GM19455 (cell line): ENCODE measurements at regions not wholly inside any gene's neighbourhood (a gene's known extent, or its start where the extent isn't known, plus 50 kb on each side); places are given as distances from the start of the nearest gene placed in this dataset.

Experiments
- ATAC-seq: cut with Tn5 transposase; IDR thresholded peaks from one replicate; pipeline ENCODE4 v1.9.1; 2021; ENCODE audit not compliant: unreplicated experiment

DNA sequence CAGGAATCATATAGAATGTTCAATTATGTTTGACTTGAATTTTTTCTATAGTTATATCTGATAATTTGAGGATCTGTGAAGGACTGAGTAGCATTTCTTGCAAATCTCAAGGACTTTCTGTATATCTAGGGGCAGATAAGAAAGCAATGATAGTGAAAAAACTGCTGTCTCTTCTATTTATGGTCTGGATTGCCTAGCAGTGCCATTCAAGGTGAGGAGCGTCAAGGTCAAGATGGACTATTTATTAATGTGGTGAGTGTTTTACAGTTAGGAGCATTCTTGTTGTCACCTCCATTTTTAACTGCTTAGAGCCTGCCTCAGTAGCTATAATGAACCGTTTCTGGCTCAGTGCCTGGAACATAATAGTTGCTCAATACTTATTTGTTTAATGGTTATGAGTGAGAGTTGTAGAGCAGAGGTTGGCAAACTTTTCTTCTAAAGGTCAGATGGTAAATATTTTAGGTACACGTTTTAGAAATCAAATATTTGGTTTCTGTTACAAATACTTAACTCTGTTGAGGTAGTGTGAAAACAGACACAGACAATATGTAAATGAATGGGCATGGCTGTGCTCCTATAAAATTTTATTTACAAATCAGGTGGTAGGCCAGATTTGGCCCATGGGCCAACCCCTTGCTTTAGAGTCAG is 523.2 kb upstream of the IGFBP7 start:
- ATAC-seq, result no peak

DNA sequence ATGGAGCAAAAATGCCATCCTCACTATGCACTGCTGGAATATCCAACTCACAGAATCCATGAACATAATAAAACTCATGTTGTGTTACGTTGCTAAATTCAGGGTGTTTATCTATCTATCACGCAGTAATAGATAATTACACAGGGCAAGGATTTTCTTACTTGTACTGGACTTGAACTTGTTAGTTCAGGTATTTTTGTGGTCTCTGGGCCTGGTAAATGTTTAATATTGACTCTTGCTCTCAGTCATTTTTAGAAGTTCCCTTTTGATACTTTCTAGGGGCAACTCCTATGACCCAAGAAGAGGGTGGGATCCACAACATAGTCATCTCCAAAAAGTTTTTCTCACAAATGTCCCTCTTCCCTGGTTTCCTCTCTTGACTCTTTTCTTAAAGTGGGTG is 522.4 kb upstream of the IGFBP7 start:
- no peak for ATAC-seq

DNA sequence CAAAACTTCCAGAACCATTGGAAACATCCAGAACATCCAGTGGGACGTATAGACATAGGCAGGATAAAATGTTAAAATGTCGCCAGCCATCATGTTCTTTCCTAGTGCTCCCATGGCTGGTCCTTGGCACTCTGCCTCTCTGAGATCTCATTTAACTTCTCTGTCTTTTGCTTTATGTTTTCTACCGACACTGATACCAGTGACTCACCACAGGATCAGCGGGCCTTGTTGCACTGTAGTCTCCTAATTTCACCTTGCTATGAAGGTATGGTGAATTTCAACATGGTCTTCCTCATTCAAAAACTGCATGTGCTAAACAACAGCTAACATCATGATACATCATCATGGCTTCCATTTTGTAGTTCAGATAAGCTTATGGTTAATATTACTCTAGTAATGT is 521.0 kb upstream of the IGFBP7 start:
- no peak for ATAC-seq

DNA sequence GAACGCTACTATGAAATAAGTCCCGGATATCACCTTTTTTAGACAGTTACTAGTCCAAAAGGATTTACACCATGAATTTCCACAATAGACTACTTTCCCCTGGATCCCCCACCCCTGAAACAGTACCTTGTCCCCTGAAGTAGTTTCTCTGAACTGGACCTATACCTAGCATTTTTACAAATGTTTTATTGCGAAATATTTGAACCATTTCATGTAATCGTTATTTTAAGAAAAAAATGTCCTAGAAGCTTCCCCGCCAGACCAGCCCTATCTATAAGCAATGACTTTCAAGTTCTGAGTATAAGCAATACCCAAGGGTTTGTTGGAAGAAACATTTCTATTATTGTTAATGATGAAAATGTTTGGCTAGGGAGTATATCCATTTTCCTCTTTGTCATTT is 517.8 kb upstream of the IGFBP7 start:
- no peak for ATAC-seq

DNA sequence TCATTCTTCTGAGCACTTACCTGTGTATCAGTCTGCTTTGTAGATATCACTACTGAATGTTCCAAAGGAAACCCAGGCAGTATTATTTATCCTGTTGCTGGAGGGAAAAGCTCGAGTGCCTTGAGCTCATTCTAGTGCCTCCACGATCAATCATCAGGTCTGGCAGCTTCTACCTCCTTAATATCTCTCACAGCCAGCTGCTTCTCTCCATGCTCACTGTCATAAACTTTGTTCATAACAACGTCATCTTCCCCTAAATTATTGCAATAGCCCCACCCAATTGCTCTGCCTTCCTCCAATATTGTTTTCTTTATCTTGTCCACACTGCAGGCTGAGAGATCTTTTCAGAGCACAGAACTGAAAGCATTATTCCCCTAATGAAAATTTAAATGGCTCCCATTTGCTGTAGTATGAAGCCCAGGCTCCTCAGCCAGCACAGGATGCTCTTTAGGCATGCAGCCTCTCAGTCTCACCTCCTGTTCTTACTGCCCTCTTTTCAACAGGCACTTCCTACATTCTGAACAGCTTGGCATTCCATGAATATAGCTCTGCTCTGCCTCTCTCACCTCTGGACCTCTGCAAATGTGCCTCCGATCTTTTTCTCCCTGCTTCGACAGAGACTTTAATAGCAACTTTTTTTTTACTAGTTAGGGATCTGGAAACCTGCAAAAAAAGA is 504.2 kb upstream of the IGFBP7 start:
- ATAC-seq, result no peak

DNA sequence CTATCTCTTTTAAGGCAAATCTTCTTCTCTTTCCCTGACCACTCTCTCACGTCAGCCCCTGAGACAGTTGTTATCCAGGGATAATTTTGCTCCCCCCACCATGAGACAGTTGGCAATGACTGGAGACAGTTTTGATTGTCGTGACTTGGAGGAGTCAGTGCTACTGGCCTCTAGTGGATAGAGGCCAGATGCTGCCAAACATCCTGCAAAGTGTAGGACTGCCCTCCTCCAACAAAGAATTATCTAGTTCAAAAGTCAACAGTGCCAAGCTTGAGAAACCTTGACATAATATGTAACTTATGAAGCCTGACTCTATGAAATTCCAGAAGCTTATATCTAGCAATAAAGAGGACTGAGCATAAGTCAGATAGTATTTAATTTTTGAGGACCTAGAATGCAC is 502.1 kb upstream of the IGFBP7 start:
- ATAC-seq, result no peak

DNA sequence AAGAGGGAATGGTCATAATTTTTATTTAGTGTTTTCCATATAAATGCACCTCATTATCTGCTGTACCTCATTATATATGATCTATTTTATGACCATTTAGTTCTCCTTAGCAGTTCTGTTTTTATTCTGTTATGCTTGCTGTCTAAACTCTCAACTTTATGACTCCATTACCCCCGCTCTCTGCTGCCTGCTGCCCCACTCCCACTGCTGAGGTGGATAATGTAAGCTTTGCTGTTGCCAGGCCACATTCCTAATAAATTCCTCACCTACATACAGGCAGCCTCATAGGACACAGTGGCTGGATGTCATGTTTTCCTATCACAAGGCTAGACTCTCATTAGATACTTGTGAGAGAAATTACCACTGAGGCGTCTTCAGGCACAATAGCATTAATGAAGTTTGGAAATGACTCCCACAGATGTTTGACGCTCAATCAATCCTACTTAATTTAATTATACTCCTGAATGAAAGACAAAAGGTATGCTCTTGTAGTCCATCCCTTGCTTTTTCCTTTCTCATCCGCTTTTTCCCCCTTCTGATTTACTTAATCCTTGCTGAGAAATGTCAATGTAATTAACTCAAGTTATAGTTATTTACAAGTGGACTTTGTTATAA is 497.5 kb upstream of the IGFBP7 start:
- ATAC-seq, result no peak

DNA sequence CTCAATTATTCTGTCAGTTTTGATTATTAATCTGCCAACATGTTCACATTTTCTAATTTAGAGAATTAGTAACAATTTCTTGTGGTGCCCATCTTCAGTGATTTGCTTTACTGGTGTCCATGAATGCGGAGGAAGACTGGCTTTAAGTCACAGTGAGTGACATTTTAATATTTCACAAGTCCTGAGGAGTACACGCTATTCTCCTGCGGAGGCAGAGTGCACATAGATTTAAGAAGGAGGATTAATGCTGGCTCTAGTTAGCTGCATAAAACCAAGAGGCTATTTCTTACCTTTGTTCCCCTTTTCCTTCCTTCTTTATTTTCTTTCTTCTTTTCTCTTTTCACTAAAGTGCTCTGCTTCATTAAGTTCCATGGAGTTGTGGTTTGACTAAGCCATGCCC is 495.2 kb upstream of the IGFBP7 start:
- ATAC-seq, result no peak

DNA sequence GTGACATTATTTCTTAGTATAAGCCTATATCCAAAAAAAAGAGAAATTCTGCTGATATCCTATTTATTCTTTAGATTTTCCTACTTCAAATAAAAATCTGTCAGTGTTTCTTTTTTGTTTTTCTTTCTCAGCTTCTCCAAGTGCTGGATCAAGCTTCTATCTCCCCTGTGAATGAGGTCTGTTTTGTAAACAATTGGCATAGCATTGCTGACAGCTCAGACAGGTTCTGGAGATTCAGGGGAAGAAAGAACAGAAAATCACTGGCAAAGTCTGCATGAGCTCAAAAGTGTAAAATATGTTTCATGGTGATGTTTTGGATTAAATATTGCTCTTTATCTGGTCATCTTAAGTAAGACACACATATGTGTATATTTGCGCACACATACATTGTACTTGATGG is 492.0 kb upstream of the IGFBP7 start:
- no peak for ATAC-seq

DNA sequence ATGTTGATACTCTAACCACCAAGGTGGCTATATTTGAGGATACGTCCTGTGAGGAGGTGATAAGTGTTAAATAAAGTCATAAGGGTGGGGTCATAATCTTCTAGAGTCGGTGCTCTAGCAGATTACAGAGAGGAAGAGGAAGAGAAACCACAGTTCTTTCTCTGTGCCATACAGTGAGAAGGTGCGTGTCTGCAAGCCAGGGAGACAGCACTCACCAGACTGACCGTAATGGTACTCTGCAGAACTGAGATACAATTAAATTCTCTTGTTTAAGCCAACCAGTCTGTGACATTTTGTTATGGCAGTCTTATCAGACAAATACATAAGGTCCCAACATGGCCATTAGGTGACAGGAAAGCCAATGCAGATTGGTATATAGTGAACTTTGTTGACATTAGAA is 480.9 kb upstream of the IGFBP7 start:
- ATAC-seq, result no peak

DNA sequence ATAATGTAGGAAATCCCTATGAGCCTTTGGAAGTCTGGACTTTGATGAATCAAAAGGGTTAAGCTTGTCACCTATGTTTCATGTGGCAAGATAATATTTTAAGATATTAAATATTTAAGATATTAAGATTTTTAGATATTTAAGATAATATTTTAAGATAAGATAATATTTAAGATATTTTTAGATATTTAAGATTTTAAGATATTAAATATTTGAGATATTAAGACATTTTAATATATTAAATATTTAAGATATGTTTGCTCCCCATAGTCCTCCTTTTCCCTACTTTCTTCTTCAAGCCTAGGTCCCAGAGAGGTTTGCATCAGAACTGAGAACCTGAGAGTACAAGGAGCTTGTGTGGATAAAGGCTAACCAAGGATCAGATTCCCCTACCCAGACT is 478.4 kb upstream of the IGFBP7 start:
- no peak for ATAC-seq

DNA sequence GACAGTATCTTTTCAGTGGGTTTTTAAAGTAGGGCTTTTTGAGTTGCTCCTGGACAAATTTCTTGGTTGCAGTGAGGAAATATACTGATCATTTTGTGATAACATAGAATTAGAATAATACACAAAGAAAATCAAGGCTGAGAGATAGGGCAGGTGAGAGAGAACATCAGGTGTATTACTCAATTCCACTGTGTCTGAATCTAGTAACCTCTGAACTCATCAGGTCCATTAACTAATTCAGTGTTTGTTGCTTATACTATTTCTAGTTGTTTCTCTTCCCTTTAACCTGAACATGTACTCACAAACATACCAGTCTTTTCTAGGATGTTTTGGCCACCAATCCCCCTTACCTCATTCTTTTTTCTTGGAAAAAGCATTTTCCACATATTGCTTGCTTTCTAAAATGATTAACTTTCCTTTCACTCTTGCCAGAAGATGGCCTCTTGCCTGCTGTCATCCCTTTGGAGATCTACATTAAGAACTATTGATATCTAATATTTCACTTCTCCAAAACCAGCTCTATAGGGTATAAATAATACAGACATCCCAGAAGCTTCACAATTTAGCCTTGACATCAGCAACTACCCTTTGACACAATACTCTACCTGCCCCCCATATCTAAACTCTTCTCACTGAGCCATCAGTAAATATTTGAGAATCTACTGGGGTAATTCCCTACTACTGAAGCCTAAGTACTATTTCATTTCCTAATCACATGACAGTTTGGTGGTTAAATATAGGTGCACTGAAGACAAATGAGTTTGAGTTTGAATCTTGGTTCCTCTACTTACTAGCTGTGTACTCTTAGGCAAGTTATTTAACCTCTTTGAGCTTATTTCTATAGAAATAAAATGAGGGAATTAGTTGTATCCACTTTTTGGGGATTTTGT is 470.8 kb upstream of the IGFBP7 start:
- ATAC-seq, result no peak

DNA sequence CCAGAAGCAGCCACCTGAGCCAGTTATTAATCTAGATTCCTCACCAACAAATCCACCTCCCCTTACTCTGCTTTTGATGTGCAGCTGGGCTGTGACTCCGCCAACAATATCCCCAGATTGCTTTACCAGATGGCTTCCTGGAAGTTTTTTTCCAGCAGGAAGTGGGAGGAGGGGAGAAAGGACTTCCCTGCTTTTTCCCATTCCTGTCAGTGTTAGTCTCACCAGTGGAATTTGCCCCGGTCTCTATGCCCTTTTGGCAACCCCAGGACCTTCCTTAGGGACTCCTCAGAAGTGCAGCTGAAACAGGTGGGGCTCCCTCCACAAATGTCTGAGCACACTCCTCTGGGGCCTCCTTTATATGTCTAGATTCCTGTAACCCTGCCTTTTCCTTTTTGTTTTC is 465.2 kb upstream of the IGFBP7 start:
- no peak for ATAC-seq

DNA sequence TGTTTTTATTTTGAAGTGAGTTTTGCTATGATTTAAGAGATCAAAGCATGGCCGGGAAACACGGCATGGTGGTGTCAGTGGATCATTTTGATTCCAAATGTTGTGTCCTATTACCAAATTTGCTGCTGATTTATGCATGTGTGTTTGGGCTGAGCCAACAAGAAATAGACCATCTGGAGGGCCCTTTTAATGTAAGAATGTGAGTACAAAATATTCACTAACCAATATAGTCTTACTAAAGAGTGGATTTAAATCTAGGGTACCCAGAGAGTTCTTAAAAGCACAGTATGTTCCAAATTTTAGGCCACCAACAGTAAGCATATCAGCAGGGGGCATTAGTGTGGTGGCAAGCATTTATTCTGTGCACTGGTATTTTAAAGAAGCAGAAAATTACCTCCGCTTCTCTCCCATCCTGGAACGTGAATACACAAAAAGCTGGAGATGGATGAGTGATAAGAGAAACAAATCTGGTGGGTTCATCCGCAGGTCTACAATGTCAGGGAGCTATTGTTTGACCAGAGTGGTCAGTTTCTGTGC is 444.4 kb upstream of the IGFBP7 start:
- no peak for ATAC-seq

DNA sequence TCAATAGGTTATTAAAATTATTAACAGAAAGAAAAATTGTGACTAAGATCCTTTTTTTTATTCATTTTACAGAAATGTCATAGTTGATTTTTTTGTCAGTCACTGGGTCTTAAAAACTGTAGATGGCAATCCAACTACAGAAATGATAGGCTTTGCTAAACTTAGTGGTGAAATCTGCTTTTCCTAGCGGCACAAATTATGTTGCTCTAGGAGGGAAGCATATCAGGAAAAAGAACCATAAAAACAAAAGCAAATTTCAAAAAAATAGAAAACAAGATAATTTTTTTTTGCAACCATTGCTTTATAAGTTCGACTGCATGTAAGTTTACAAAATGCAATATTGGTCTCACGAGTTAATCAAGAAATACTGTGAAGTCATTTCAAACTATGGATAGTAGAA is 443.5 kb upstream of the IGFBP7 start:
- ATAC-seq, result no peak

DNA sequence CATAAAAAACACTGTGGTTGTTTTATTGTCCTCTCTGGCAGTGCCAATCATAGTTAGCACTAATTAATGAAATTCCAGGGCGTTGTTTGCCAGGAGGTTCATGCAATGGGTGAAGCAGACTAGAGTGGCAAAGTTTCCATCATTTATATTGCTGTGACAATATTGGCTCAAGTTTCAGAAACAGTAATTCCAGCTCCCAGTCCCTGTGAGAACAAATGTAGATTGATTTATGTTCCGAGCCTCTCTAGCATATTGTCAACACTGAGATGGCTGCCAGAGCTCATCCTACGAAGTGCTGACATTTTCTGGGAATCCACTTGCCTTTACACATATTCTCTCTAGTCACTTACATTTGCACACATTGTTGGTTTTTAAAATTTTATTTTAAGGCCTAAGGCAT is 440.0 kb upstream of the IGFBP7 start:
- ATAC-seq, result no peak

DNA sequence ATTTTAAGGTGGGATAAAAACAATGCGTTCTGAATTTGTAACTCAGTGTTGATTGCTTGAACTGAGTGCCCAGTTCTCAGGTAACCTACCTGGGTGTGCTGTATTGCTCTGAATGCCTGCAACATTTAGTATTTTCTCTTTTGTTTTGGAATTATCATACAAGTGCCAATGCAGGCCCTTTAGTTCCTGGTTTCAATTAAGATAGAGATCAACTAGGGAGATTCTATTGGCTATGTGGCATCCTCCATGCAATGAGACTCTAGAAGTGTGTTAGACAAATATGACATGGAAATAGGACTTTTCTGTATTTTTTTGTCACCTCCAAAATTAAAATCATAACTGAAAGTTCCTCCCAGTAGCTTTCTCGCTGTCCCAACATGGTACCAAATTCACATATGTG is 438.7 kb upstream of the IGFBP7 start:
- ATAC-seq, result no peak

DNA sequence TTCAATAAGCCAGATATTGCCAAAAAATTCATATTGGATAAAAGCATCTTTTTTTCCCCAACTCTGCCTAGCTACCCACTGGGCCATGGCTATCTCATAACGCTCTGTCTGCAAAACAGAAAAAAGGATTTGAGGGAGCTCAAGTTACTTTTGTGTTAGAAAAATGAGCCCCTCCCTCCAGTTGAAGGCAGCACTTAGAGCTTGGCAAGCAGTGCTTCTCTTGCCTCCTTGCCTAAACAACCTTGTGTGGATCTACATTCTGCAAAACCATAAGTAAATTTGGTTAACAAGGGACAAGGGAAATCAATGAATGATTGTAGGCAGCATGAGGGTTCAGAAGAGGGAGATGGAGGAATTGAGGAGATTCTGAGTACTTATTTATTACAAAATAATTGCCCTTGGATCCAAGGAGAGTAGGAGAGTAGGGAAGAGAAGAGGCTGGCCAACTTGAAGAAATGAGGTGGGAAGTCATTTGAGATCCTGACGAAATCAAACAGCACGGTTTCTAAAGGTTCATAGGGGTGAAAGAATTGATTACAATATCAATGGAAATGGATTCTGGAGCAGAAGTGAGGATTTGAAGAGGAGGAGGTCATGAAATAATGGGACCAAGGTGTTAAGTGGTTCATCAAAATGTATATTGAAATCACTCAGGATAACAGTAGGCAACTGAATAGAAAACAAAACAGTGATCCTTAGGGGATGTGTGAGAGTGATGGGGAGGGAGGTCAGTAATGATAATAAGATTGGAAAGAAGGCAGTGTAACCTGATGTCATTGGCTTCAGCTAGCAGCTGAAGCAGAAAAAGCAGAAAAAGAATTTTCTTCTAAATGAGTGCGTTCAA is 434.8 kb upstream of the IGFBP7 start:
- no peak for ATAC-seq

DNA sequence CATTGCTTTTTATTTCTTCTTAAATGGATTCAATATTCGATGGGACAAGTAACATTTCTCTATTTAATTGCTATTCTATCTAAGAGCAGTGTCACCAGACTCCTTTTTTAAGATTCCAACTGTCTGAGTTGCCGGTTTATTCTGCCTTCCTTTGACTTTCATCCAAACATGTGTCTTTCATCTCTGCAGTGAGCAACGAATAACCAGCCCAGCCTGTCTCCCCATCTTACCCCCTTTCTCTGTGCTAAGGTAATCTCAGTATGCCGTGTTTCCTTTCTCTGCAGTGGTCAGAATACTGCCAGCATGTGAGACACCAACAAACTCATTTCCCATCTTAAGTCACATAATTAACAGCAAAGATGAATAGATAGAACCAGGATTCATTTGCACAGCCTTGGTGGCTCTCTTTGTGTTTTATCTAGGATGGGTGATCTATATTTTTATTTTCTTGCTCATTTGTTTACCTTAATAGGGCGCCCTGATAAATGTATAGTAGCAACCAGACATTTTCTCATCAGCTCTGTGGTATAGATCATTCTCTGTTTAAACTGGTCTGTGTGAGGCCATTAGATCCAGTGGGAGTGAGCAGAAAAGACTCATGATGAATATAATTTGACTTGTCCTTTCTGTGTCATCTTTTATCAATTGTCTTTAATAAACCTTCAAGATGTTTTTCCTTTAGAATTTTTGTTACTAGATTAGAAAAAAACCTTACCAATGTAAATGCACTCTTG is 394.8 kb upstream of the IGFBP7 start:
- ATAC-seq, result no peak

DNA sequence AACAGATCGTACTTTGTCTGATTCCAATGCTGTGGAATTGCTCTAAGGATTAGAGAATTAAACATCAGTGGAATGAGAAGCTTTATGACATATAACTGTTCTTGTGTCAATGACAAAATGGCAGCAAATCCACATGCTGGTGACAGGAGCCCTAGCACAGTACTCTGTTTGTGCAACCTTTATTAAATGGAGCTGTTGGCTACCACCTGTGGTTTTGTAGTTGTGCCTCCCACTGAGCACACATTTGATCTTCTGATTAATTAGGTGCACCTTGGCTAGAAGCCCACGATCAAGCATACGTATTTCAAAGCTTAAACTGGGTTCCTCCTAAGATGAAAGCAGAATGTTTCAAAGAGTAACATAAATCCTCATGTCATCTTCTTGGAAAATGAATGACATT is 394.0 kb upstream of the IGFBP7 start:
- ATAC-seq, result no peak
